GM23338 (cell line): ENCODE measurements at regions not wholly inside any gene's neighbourhood (a gene's known extent, or its start where the extent isn't known, plus 50 kb on each side); places are given as distances from the start of the nearest gene placed in this dataset.

Experiments used
- ATAC-seq: fragments of 200-7000 bp; cut with Tn5 transposase; 3 replicates; pipeline ENCODE4 v1.9.1; 2020
- DNase-seq: peaks from one replicate; pipeline ENCODE4 v3.0.0-alpha.2; 2015; ENCODE audit warnings: low spot score
- H2AFZ ChIP-seq: fragments of 200-600 bp; sonication (generic); 2 replicates; pipeline ENCODE4 v1.8.0; 2016; ENCODE audit warnings: antibody characterized with exemption, mild to moderate bottlenecking, moderate library complexity
- H3F3A ChIP-seq: fragments of 200-600 bp; sonication (generic); replicated peaks from 2 replicates; pipeline ENCODE4 v1.8.0; 2017; ENCODE audit warnings: antibody characterized with exemption, mixed run types, low read depth
- H3K27ac ChIP-seq: fragments of 200-600 bp; sonication (generic); 2 replicates; pipeline ENCODE4 v1.6.1; 2016; ENCODE audit warnings: low read depth
- H3K27me3 ChIP-seq: fragments of 200-600 bp; sonication (generic); 2 replicates; pipeline ENCODE4 v1.8.0; 2016; ENCODE audit warnings: mild to moderate bottlenecking, mixed run types, moderate library complexity; ENCODE audit not compliant: insufficient read depth
- H3K36me3 ChIP-seq: fragments of 200-600 bp; sonication (generic); 2 replicates; pipeline ENCODE4 v1.8.0; 2016; ENCODE audit warnings: mild to moderate bottlenecking; ENCODE audit not compliant: insufficient read depth
- H3K4me1 ChIP-seq: fragments of 200-600 bp; sonication (generic); 2 replicates; pipeline ENCODE4 v1.8.0; 2016; ENCODE audit warnings: mild to moderate bottlenecking, moderate library complexity; ENCODE audit not compliant: insufficient read depth
- H3K4me2 ChIP-seq: fragments of 200-600 bp; sonication (generic); 2 replicates; pipeline ENCODE4 v1.7.1; 2017; ENCODE audit warnings: mixed run types
- H3K4me3 ChIP-seq: fragments of 200-600 bp; sonication (generic); 2 replicates; pipeline ENCODE4 v1.6.1; 2016; ENCODE audit warnings: mixed run types
- H3K79me2 ChIP-seq: fragments of 200-600 bp; sonication (generic); replicated peaks from 2 replicates; pipeline ENCODE4 v1.8.0; 2017; ENCODE audit warnings: mild to moderate bottlenecking; ENCODE audit not compliant: insufficient read depth
- H3K9me2 ChIP-seq: fragments of 200-600 bp; sonication (generic); 2 replicates; pipeline ENCODE4 v1.8.0; 2017; ENCODE audit not compliant: insufficient read depth
- H4K20me1 ChIP-seq: fragments of 200-600 bp; sonication (generic); replicated peaks from 2 replicates; pipeline ENCODE4 v1.8.0; 2017; ENCODE audit warnings: mild to moderate bottlenecking; ENCODE audit not compliant: insufficient read depth
- H3K27ac Mint-ChIP-seq: 2 replicates; pipeline ENCODE4 v1.8.0; 2020; ENCODE audit warnings: inconsistent platforms, mild to moderate bottlenecking, moderate library complexity, mixed read lengths
- H3K27me3 Mint-ChIP-seq: 3 replicates; pipeline ENCODE4 v1.8.0; 2022; ENCODE audit warnings: low read depth, mild to moderate bottlenecking, moderate library complexity, mixed read lengths, inconsistent platforms; ENCODE audit not compliant: insufficient read depth, poor library complexity
- H3K36me3 Mint-ChIP-seq: 3 replicates; pipeline ENCODE4 v1.8.0; 2021; ENCODE audit warnings: low read depth, mild to moderate bottlenecking, inconsistent platforms, moderate library complexity, mixed read lengths
- H3K4me1 Mint-ChIP-seq: 3 replicates; pipeline ENCODE4 v1.8.0; 2020; ENCODE audit warnings: mild to moderate bottlenecking, inconsistent platforms, mixed read lengths
- H3K4me3 Mint-ChIP-seq: 3 replicates; pipeline ENCODE4 v1.8.0; 2021; ENCODE audit warnings: moderate library complexity, mild to moderate bottlenecking, inconsistent platforms, mixed read lengths
- H3K9me3 Mint-ChIP-seq: 3 replicates; pipeline ENCODE4 v1.8.0; 2020; ENCODE audit warnings: moderate library complexity, mild to moderate bottlenecking, inconsistent platforms, mixed read lengths
- CREB1 ChIP-seq: fragments of 250-450 bp; sonication (Bioruptor Pico); IDR thresholded peaks from 2 replicates; pipeline ENCODE4 v1.5.0; 2020; ENCODE audit warnings: low read depth, mild to moderate bottlenecking, moderate library complexity
- EZH2 ChIP-seq: fragments of 200-600 bp; sonication (generic); IDR thresholded peaks from one replicate; pipeline ENCODE4 v1.8.0; 2017; ENCODE audit warnings: antibody characterized with exemption, mild to moderate bottlenecking, low read depth; ENCODE audit not compliant: unreplicated experiment
- EZH2phosphoT487 ChIP-seq: fragments of 200-600 bp; sonication (generic); IDR thresholded peaks from one replicate; pipeline ENCODE4 v1.8.1; 2018; ENCODE audit warnings: antibody characterized with exemption; ENCODE audit not compliant: unreplicated experiment
- JUNB ChIP-seq: IDR thresholded peaks from one replicate; pipeline ENCODE4 v1.6.1; 2016; ENCODE audit warnings: antibody characterized with exemption; ENCODE audit not compliant: unreplicated experiment
- NANOG ChIP-seq: IDR thresholded peaks from 2 replicates; pipeline ENCODE4 v1.6.1; 2016; ENCODE audit warnings: antibody characterized with exemption, borderline replicate concordance
- POLR2AphosphoS5 ChIP-seq: IDR thresholded peaks from 2 replicates; pipeline ENCODE4 v1.6.1; 2016; ENCODE audit warnings: antibody characterized with exemption, low read depth
- STAT1 ChIP-seq: IDR thresholded peaks from one replicate; pipeline ENCODE4 v1.6.1; 2016; ENCODE audit warnings: antibody characterized with exemption; ENCODE audit not compliant: unreplicated experiment
- ZNF114 ChIP-seq: fragments of 250-450 bp; sonication (Bioruptor Pico); IDR thresholded peaks from 2 replicates; pipeline ENCODE4 v1.5.0; 2020; ENCODE audit warnings: mild to moderate bottlenecking, moderate library complexity
- ZNF331 ChIP-seq: fragments of 250-450 bp; sonication (Bioruptor Pico); IDR thresholded peaks from 2 replicates; pipeline ENCODE4 v1.5.0; 2020; ENCODE audit warnings: low read depth, mild to moderate bottlenecking, moderate library complexity
- TF ChIP-seq, protein P1 (sequence below): IDR thresholded peaks from 2 replicates; pipeline ENCODE4 v1.6.1; 2016; ENCODE audit warnings: antibody characterized with exemption
- TF ChIP-seq, protein P2 (sequence below): fragments of 250-450 bp; sonication (Bioruptor Pico); IDR thresholded peaks from 2 replicates; pipeline ENCODE4 v1.5.0; 2020; ENCODE audit warnings: mild to moderate bottlenecking, moderate library complexity
- TF ChIP-seq, protein P3 (sequence below): IDR thresholded peaks from one replicate; pipeline ENCODE4 v1.6.1; 2018; ENCODE audit warnings: antibody characterized with exemption; ENCODE audit not compliant: unreplicated experiment
- TF ChIP-seq, protein P4 (sequence below), 2 experiments: fragments of 200-600 bp in 1 of 2; sonication (generic) in 1 of 2; conservative IDR thresholded peaks; 2 replicates each; pipeline versions ENCODE4 v1.5.1 to v1.6.1; 2016 to 2017; ENCODE audit warnings: antibody characterized with exemption in 2 of 2, low read depth in 2 of 2, mild to moderate bottlenecking in 2 of 2, moderate library complexity in 1 of 2

DNA sequence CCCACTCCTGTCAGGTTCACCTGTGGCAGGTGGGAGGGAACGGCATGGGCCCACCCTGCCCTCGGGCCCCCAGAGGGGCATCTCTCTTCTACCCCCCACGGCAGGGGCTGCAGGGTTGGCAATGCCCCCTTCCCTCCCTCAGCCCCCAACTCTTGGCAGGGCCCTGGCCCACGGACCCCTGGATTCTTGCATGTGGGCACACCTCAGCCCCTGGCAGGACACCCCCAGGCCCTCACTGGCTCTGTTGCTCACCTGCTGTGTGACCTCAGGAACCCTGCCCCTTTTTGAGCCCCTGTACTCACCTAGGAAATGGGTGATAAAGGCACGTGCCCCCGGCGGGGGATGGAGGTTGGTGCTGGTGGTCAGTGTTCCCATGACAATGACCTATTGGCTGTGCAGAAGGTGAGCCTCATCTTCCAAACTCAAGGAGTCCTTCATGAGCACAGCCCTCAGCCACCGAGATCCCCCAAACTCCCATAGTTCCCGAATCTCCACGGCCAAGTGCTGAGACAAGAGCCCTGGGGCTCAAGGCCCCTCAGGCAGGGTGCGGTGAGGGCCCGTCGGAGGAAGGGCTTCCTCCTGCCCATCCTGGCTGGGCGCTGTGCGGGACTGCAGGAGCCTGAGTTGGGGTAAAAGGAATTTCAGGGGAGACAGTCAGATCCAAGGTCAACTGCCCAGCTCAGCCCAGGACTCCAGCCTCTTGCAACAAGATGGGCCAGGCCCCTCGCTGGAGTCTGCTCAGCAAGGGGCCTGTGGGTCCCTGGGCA, 198.2 kb downstream of the IGLL1 start:
- Histone ChIP-seq H2AFZ (no peak overlapping the region), H3K9me2 (no peaks in the 10 kb centered on the region), H3F3A (no peaks in the 10 kb centered on the region), H4K20me1 (no peaks in the 10 kb centered on the region), H3K4me2 (no peak overlapping the region), H3K4me3 (no peak overlapping the region), H3K79me2 (no peaks in the 10 kb centered on the region), H3K27me3 (peaks cover 14% of the 10 kb centered on the region; the same call in 1 of the 2 replicates), H3K27ac (no peak overlapping the region), H3K4me1 (no peaks in the 10 kb centered on the region), H3K36me3 (no peaks in the 10 kb centered on the region)
- no peak overlapping the region for H3K27ac Mint-ChIP-seq
- no peaks in the 10 kb centered on the region for H3K9me3 Mint-ChIP-seq
- DNase-seq (no peak), ATAC-seq (no peak)
- no peak for TF ChIP-seq EZH2
- TF ChIP-seq, protein P1, sequence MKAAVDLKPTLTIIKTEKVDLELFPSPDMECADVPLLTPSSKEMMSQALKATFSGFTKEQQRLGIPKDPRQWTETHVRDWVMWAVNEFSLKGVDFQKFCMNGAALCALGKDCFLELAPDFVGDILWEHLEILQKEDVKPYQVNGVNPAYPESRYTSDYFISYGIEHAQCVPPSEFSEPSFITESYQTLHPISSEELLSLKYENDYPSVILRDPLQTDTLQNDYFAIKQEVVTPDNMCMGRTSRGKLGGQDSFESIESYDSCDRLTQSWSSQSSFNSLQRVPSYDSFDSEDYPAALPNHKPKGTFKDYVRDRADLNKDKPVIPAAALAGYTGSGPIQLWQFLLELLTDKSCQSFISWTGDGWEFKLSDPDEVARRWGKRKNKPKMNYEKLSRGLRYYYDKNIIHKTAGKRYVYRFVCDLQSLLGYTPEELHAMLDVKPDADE = no peak
- TF ChIP-seq EZH2phosphoT487 = no peak
- no peak for TF ChIP-seq POLR2AphosphoS5
- TF ChIP-seq, protein P2, sequence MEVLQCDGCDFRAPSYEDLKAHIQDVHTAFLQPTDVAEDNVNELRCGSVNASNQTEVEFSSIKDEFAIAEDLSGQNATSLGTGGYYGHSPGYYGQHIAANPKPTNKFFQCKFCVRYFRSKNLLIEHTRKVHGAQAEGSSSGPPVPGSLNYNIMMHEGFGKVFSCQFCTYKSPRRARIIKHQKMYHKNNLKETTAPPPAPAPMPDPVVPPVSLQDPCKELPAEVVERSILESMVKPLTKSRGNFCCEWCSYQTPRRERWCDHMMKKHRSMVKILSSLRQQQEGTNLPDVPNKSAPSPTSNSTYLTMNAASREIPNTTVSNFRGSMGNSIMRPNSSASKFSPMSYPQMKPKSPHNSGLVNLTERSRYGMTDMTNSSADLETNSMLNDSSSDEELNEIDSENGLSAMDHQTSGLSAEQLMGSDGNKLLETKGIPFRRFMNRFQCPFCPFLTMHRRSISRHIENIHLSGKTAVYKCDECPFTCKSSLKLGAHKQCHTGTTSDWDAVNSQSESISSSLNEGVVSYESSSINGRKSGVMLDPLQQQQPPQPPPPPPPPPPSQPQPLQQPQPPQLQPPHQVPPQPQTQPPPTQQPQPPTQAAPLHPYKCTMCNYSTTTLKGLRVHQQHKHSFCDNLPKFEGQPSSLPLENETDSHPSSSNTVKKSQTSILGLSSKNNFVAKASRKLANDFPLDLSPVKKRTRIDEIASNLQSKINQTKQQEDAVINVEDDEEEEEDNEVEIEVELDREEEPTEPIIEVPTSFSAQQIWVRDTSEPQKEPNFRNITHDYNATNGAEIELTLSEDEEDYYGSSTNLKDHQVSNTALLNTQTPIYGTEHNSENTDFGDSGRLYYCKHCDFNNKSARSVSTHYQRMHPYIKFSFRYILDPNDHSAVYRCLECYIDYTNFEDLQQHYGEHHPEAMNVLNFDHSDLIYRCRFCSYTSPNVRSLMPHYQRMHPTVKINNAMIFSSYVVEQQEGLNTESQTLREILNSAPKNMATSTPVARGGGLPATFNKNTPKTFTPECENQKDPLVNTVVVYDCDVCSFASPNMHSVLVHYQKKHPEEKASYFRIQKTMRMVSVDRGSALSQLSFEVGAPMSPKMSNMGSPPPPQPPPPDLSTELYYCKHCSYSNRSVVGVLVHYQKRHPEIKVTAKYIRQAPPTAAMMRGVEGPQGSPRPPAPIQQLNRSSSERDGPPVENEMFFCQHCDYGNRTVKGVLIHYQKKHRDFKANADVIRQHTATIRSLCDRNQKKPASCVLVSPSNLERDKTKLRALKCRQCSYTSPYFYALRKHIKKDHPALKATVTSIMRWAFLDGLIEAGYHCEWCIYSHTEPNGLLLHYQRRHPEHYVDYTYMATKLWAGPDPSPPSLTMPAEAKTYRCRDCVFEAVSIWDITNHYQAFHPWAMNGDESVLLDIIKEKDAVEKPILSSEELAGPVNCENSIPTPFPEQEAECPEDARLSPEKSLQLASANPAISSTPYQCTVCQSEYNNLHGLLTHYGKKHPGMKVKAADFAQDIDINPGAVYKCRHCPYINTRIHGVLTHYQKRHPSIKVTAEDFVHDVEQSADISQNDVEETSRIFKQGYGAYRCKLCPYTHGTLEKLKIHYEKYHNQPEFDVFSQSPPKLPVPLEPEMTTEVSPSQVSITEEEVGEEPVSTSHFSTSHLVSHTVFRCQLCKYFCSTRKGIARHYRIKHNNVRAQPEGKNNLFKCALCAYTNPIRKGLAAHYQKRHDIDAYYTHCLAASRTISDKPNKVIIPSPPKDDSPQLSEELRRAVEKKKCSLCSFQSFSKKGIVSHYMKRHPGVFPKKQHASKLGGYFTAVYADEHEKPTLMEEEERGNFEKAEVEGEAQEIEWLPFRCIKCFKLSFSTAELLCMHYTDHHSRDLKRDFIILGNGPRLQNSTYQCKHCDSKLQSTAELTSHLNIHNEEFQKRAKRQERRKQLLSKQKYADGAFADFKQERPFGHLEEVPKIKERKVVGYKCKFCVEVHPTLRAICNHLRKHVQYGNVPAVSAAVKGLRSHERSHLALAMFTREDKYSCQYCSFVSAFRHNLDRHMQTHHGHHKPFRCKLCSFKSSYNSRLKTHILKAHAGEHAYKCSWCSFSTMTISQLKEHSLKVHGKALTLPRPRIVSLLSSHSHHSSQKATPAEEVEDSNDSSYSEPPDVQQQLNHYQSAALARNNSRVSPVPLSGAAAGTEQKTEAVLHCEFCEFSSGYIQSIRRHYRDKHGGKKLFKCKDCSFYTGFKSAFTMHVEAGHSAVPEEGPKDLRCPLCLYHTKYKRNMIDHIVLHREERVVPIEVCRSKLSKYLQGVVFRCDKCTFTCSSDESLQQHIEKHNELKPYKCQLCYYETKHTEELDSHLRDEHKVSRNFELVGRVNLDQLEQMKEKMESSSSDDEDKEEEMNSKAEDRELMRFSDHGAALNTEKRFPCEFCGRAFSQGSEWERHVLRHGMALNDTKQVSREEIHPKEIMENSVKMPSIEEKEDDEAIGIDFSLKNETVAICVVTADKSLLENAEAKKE (CRISPR knock-in tag) = no peak
- no peak for TF ChIP-seq JUNB
- TF ChIP-seq, protein P3, sequence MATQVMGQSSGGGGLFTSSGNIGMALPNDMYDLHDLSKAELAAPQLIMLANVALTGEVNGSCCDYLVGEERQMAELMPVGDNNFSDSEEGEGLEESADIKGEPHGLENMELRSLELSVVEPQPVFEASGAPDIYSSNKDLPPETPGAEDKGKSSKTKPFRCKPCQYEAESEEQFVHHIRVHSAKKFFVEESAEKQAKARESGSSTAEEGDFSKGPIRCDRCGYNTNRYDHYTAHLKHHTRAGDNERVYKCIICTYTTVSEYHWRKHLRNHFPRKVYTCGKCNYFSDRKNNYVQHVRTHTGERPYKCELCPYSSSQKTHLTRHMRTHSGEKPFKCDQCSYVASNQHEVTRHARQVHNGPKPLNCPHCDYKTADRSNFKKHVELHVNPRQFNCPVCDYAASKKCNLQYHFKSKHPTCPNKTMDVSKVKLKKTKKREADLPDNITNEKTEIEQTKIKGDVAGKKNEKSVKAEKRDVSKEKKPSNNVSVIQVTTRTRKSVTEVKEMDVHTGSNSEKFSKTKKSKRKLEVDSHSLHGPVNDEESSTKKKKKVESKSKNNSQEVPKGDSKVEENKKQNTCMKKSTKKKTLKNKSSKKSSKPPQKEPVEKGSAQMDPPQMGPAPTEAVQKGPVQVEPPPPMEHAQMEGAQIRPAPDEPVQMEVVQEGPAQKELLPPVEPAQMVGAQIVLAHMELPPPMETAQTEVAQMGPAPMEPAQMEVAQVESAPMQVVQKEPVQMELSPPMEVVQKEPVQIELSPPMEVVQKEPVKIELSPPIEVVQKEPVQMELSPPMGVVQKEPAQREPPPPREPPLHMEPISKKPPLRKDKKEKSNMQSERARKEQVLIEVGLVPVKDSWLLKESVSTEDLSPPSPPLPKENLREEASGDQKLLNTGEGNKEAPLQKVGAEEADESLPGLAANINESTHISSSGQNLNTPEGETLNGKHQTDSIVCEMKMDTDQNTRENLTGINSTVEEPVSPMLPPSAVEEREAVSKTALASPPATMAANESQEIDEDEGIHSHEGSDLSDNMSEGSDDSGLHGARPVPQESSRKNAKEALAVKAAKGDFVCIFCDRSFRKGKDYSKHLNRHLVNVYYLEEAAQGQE = no peak
- TF ChIP-seq NANOG = no peak
- TF ChIP-seq ZNF114 = no peak
- TF ChIP-seq, protein P4, sequence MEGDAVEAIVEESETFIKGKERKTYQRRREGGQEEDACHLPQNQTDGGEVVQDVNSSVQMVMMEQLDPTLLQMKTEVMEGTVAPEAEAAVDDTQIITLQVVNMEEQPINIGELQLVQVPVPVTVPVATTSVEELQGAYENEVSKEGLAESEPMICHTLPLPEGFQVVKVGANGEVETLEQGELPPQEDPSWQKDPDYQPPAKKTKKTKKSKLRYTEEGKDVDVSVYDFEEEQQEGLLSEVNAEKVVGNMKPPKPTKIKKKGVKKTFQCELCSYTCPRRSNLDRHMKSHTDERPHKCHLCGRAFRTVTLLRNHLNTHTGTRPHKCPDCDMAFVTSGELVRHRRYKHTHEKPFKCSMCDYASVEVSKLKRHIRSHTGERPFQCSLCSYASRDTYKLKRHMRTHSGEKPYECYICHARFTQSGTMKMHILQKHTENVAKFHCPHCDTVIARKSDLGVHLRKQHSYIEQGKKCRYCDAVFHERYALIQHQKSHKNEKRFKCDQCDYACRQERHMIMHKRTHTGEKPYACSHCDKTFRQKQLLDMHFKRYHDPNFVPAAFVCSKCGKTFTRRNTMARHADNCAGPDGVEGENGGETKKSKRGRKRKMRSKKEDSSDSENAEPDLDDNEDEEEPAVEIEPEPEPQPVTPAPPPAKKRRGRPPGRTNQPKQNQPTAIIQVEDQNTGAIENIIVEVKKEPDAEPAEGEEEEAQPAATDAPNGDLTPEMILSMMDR (conservative IDR thresholded peaks at IDR 0.05; ENCODE audit: low read depth in 2 of 2) = no peak
- no peak for TF ChIP-seq CREB1
- TF ChIP-seq ZNF331 (CRISPR knock-in tag) = no peak
- no peak for TF ChIP-seq STAT1
- H3K4me1 Mint-ChIP-seq = peaks cover 6% of the 10 kb centered on the region
- no peaks in the 10 kb centered on the region for H3K36me3 Mint-ChIP-seq
- no peak overlapping the region for H3K4me3 Mint-ChIP-seq
- peaks cover 12% of the 10 kb centered on the region for H3K27me3 Mint-ChIP-seq
